CD4-positive, alpha-beta T cell (primary cell): ENCODE measurements at regions not wholly inside any gene's neighbourhood (a gene's known extent, or its start where the extent isn't known, plus 50 kb on each side); places are given as distances from the start of the nearest gene placed in this dataset.
A peak's percentile ranks its signal among the peaks of the same experiment; 100 is the strongest.

Experiments
- ATAC-seq: fragments of 200-7000 bp; cut with Tn5 transposase; one replicate; pipeline ENCODE4 v1.10.0; 2022; ENCODE audit warnings: mild to moderate bottlenecking; ENCODE audit not compliant: poor library complexity
- CTCF ChIA-PET: fragments of 350-600 bp; sonication (Branson Sonifier 250); formaldehyde crosslinking; loops from one replicate; lab custom pipeline; 2021; ENCODE audit warnings: antibody characterized with exemption, inconsistent platforms; lab: Charles Lee
- POLR2A ChIA-PET: fragments of 350-600 bp; sonication (Branson Sonifier 250); formaldehyde crosslinking; loops from one replicate; lab custom pipeline; 2021; ENCODE audit warnings: antibody characterized with exemption, inconsistent platforms; lab: Charles Lee
- DNase-seq, 14 experiments: peaks; one replicate each; pipeline ENCODE4 v3.0.0-alpha.2; 2013 to 2020; ENCODE audit warnings: mixed read lengths in 2 of 14
- H3K27ac ChIP-seq, 2 donors: one replicate each; pipeline versions ENCODE4 v1.5.1 to v1.7.0; 2013; ENCODE audit warnings: low read length in 2 of 2, low read depth in 1 of 2, mild to moderate bottlenecking in 1 of 2
- H3K27me3 ChIP-seq, 2 experiments: 1 replicate in 1 of 2; 2 replicates in 1 of 2; pipeline versions ENCODE4 v1.6.1 to v1.7.0; 2013; ENCODE audit warnings: low read length in 2 of 2, control low read depth in 1 of 2, mild to moderate bottlenecking in 1 of 2, moderate library complexity in 1 of 2; ENCODE audit not compliant: insufficient read depth in 2 of 2, control insufficient read depth in 1 of 2
- H3K36me3 ChIP-seq: one replicate; pipeline ENCODE4 v1.6.1; 2013; ENCODE audit warnings: low read length, control low read depth; ENCODE audit not compliant: insufficient read depth
- H3K4me1 ChIP-seq: one replicate; pipeline ENCODE4 v1.6.1; 2013; ENCODE audit warnings: low read length, control low read depth; ENCODE audit not compliant: insufficient read depth
- H3K4me3 ChIP-seq: one replicate; pipeline ENCODE4 v1.5.1; 2013; ENCODE audit warnings: mild to moderate bottlenecking, low read length, moderate library complexity
- H3K9me3 ChIP-seq, 2 experiments: 1 replicate in 1 of 2; 2 replicates in 1 of 2; pipeline versions ENCODE4 v1.6.1 to v1.7.0; 2013; ENCODE audit warnings: low read length in 2 of 2, mild to moderate bottlenecking in 2 of 2, control low read depth in 1 of 2, moderate library complexity in 1 of 2; ENCODE audit not compliant: control insufficient read depth in 1 of 2, insufficient read depth in 1 of 2
- H3K27ac Mint-ChIP-seq: one replicate; pipeline ENCODE4 v1.8.0; 2020; ENCODE audit warnings: mixed read lengths
- H3K27me3 Mint-ChIP-seq: one replicate; pipeline ENCODE4 v1.8.0; 2021; ENCODE audit warnings: mixed read lengths
- H3K36me3 Mint-ChIP-seq: one replicate; pipeline ENCODE4 v1.8.0; 2021; ENCODE audit warnings: low read depth, mixed read lengths
- H3K4me1 Mint-ChIP-seq: one replicate; pipeline ENCODE4 v1.8.0; 2021; ENCODE audit warnings: low read depth, mixed read lengths
- H3K4me3 Mint-ChIP-seq: one replicate; pipeline ENCODE4 v1.8.0; 2020; ENCODE audit warnings: mild to moderate bottlenecking, mixed read lengths
- H3K9me3 Mint-ChIP-seq: one replicate; pipeline ENCODE4 v1.8.0; 2020; ENCODE audit warnings: mixed read lengths
- intact Hi-C, 2 experiments: fragments of 100-400 bp; cut with DNase I in 1 of 2; cut with micrococcal nuclease in 1 of 2; formaldehyde crosslinking; loops; one replicate each; pipeline versions ENCODE4 v1.15.1 to v1.9.0; 2023 to 2025; cut with DNase I, micrococcal nuclease
- TF ChIP-seq, protein P1 (sequence below): fragments of 200-600 bp; IDR thresholded peaks from one replicate; pipeline ENCODE4 v1.8.0; 2022; ENCODE audit warnings: antibody characterized with exemption, mild to moderate bottlenecking

DNA sequence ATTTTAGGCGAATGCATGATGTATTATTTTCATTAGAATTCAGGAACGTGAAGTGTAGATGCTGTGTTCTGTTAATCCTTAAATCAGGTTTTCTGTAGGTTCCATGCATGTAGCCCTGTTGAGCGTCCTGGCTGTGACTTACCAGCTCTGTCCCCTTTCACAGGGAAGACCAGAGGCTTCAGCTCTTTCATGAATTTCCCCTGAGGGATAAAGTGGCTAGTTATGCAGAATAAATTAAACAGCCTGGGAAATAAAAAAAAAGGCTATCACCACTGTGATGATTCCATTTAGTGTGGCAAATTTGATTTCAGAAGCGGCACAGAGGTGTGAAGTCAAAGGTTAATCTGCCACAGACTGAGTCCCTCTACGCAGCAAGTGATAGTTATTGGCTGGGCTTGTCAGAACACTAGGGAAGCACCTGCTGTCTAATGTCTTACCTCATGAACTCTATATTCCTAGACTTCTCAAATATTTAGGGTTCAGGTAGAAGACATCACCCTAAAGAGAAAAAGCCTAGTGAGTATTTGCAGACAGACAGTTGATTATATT is 61.6 kb upstream of the LINC00305 start:
- peaks cover 3% of the 10 kb centered on the region for H3K4me1 ChIP-seq
- no peaks in the 10 kb centered on the region for H3K9me3 Mint-ChIP-seq

GRCh38 chr18:64208516-64208915 is 59.6 kb upstream of the LINC00305 start:
- POLR2A ChIA-PET: no interaction called here
- Histone ChIP-seq H3K4me1 (peaks cover 3% of the 10 kb centered on the region), H3K4me3 (no peak overlapping the region), H3K9me3 (no peaks in the 10 kb centered on the region), H3K27ac (no peak overlapping the region), H3K36me3 (no peaks in the 10 kb centered on the region), H3K27me3 (no peaks in the 10 kb centered on the region)
- H3K4me1 Mint-ChIP-seq: peaks cover 16% of the 10 kb centered on the region
- no peak for ATAC-seq
- TF ChIP-seq, protein P1, sequence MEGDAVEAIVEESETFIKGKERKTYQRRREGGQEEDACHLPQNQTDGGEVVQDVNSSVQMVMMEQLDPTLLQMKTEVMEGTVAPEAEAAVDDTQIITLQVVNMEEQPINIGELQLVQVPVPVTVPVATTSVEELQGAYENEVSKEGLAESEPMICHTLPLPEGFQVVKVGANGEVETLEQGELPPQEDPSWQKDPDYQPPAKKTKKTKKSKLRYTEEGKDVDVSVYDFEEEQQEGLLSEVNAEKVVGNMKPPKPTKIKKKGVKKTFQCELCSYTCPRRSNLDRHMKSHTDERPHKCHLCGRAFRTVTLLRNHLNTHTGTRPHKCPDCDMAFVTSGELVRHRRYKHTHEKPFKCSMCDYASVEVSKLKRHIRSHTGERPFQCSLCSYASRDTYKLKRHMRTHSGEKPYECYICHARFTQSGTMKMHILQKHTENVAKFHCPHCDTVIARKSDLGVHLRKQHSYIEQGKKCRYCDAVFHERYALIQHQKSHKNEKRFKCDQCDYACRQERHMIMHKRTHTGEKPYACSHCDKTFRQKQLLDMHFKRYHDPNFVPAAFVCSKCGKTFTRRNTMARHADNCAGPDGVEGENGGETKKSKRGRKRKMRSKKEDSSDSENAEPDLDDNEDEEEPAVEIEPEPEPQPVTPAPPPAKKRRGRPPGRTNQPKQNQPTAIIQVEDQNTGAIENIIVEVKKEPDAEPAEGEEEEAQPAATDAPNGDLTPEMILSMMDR: no peak
- no peaks in the 10 kb centered on the region for H3K27me3 Mint-ChIP-seq
- H3K36me3 Mint-ChIP-seq: no peaks in the 10 kb centered on the region
- H3K9me3 Mint-ChIP-seq: no peaks in the 10 kb centered on the region
- CTCF ChIA-PET: no interaction called here
- H3K4me3 Mint-ChIP-seq: peak overlapping the region; percentile 16
- no peak overlapping the region for H3K27ac Mint-ChIP-seq
- intact Hi-C loops: no loop called here
- no peak for DNase-seq

More for the DNA sequence above, 61.6 kb upstream of the LINC00305 start:
- Histone ChIP-seq H3K36me3 (no peaks in the 10 kb centered on the region), H3K27me3 (no peaks in the 10 kb centered on the region), H3K4me3 (no peak overlapping the region), H3K9me3 (no peaks in the 10 kb centered on the region), H3K27ac (no peak overlapping the region)
- TF ChIP-seq, protein P1: no peak
- Mint-ChIP-seq H3K36me3 (no peaks in the 10 kb centered on the region), H3K4me1 (peaks cover 16% of the 10 kb centered on the region), H3K4me3 (no peak overlapping the region), H3K27me3 (no peaks in the 10 kb centered on the region), H3K27ac (no peak overlapping the region)
- DNase-seq (no peak), ATAC-seq (no peak)
- CTCF ChIA-PET: no interaction called here
- intact Hi-C loops: no loop called here
- POLR2A ChIA-PET: no interaction called here

DNA sequence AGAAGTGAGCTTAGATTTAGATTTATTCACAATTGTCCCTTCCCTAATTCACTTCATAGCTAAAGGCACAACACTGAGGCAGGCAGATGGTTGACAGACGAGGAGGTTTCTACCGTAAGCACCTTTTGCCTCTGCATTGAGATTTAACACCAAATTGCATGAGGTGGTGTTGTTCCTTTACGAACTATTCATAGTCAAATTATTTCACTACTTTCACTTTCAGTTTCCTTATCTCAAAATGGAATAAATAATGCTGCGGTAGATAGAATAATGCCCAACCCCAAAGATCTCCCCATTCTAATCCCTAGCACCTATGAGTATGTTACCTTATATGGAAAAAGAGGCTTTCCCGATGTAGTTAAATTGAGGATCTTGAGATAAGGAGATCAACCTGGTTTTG is 58.9 kb upstream of the LINC00305 start:
- ChIA-PET CTCF (no interaction called here), POLR2A (no interaction called here)
- H3K27ac Mint-ChIP-seq: no peak overlapping the region
- Histone ChIP-seq H3K9me3 (no peaks in the 10 kb centered on the region), H3K36me3 (no peaks in the 10 kb centered on the region), H3K4me1 (peaks cover 3% of the 10 kb centered on the region), H3K4me3 (peak overlapping the region; percentile 35), H3K27ac (no peak overlapping the region), H3K27me3 (no peaks in the 10 kb centered on the region)
- H3K4me3 Mint-ChIP-seq: peak overlapping the region; percentile 36
- H3K9me3 Mint-ChIP-seq: no peaks in the 10 kb centered on the region
- TF ChIP-seq, protein P1: no peak
- peaks cover 16% of the 10 kb centered on the region for H3K4me1 Mint-ChIP-seq
- ATAC-seq (no peak), DNase-seq (peak in 1 of 14 experiments; percentile 8)
- H3K36me3 Mint-ChIP-seq: no peaks in the 10 kb centered on the region
- intact Hi-C loops: no loop called here
- no peaks in the 10 kb centered on the region for H3K27me3 Mint-ChIP-seq
